ENCODE measurements at regions not wholly inside any gene's neighbourhood (a gene's known extent, or its start where the extent isn't known, plus 50 kb on each side); places are given as distances from the start of the nearest gene placed in this dataset.

DNA sequence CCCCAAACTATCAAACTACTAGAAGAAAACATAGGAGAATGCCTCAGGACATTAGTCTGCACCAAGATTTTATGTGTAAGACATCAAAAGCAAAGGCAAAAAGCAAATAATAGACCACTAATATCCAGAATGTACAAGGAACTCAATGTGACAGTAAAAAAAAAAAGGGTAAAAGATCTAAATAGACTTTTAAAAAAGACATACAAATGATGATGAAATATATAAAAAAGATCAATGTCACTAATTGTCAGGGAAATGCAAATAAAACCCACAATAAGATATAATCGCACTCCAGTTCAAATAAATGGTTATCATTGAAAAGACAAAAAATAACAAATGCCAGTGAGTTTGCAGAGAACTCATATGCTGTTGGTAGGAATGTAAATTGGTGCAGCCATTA, 118.3 kb upstream of the DUSP22 start:
- ChIA-PET POLR2A (ENCODE audit: unreplicated experiment) (no interaction called here), CTCF (no interaction called here)
- H3F3A ChIP-seq (ENCODE audit: low read length, unreplicated experiment), result no peaks in the 10 kb centered on the region
- H3K4me2 ChIP-seq (ENCODE audit: low read length), result no peak overlapping the region
- no peaks in the 10 kb centered on the region for H3K9me2 ChIP-seq (replicated peaks; ENCODE audit: low read length)
- H4K20me1 ChIP-seq (ENCODE audit: low read length), result no peaks in the 10 kb centered on the region
- H3K9ac ChIP-seq (ENCODE audit: low read length), result no peak overlapping the region
- intact Hi-C loops (cut with micrococcal nuclease), result no loop called here
- no peaks in the 10 kb centered on the region for H3K36me3 ChIP-seq (ENCODE audit: low read depth, low read length)
- peaks cover 7% of the 10 kb centered on the region; the same call in 1 of the 2 replicates for H3K27me3 ChIP-seq (ENCODE audit: low read length)
- ATAC-seq (no peak), DNase-seq (no peak)
- no peak overlapping the region for H2AFZ ChIP-seq (ENCODE audit: low read length)
- BruUV-seq (replicated peaks), result no TSS peak
- no peak overlapping the region for H3K27ac ChIP-seq (ENCODE audit: low read length)
- H3K4me1 ChIP-seq (ENCODE audit: insufficient read depth, low read length), result no peaks in the 10 kb centered on the region
- H3K9me3 ChIP-seq (ENCODE audit: low read length), result no peaks in the 10 kb centered on the region
- H3K79me2 ChIP-seq (ENCODE audit: low read length), result no peaks in the 10 kb centered on the region
- no peak overlapping the region for H3K4me3 ChIP-seq (ENCODE audit: low read length)
- no peak for TF ChIP-seq EZH2phosphoT487 (IDR thresholded peaks at IDR 0.05; ENCODE audit: borderline replicate concordance, low read length)
- TF ChIP-seq, protein P1, sequence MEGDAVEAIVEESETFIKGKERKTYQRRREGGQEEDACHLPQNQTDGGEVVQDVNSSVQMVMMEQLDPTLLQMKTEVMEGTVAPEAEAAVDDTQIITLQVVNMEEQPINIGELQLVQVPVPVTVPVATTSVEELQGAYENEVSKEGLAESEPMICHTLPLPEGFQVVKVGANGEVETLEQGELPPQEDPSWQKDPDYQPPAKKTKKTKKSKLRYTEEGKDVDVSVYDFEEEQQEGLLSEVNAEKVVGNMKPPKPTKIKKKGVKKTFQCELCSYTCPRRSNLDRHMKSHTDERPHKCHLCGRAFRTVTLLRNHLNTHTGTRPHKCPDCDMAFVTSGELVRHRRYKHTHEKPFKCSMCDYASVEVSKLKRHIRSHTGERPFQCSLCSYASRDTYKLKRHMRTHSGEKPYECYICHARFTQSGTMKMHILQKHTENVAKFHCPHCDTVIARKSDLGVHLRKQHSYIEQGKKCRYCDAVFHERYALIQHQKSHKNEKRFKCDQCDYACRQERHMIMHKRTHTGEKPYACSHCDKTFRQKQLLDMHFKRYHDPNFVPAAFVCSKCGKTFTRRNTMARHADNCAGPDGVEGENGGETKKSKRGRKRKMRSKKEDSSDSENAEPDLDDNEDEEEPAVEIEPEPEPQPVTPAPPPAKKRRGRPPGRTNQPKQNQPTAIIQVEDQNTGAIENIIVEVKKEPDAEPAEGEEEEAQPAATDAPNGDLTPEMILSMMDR (conservative IDR thresholded peaks at IDR 0.05; ENCODE audit: low read depth, low read length), result no peak
- no peak for TF ChIP-seq EZH2 (IDR thresholded peaks at IDR 0.05; ENCODE audit: low read length, unreplicated experiment)

DNA sequence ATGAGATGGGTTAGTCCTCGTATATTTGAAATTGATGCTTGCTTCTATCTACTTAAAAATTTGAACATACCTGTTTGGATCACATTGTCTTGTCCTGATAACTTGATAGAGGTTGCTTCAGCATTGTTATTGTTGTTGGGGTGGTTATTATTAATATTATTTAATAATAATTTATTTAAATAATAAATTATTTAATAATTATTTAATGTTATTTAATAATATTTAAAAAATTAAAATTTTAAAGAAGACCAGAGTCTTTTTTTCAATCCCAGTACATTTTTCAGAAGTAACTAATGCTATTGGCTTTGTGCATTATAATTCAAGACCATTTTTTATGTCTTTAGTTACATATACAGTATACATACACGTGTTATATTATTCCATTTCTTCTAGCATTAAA, 116.6 kb upstream of the DUSP22 start:
- no peak for ATAC-seq
- ChIA-PET CTCF (no interaction called here), POLR2A (ENCODE audit: unreplicated experiment) (no interaction called here)
- H3K27ac ChIP-seq (ENCODE audit: low read length), result no peak overlapping the region
- H4K20me1 ChIP-seq (ENCODE audit: low read length), result no peaks in the 10 kb centered on the region
- H3F3A ChIP-seq (ENCODE audit: low read length, unreplicated experiment), result no peaks in the 10 kb centered on the region
- DNase-seq, result no peak
- TF ChIP-seq EZH2phosphoT487 (IDR thresholded peaks at IDR 0.05; ENCODE audit: borderline replicate concordance, low read length), result no peak
- TF ChIP-seq EZH2 (IDR thresholded peaks at IDR 0.05; ENCODE audit: low read length, unreplicated experiment), result no peak
- TF ChIP-seq, protein P1 (conservative IDR thresholded peaks at IDR 0.05; ENCODE audit: low read depth, low read length), result no peak
- no peaks in the 10 kb centered on the region for H3K79me2 ChIP-seq (ENCODE audit: low read length)
- no peaks in the 10 kb centered on the region for H3K9me3 ChIP-seq (ENCODE audit: low read length)
- intact Hi-C loops (cut with micrococcal nuclease), result no loop called here
- H3K9ac ChIP-seq (ENCODE audit: low read length), result no peak overlapping the region
- no peak overlapping the region for H2AFZ ChIP-seq (ENCODE audit: low read length)
- no peaks in the 10 kb centered on the region for H3K4me1 ChIP-seq (ENCODE audit: insufficient read depth, low read length)
- BruUV-seq (replicated peaks), result no TSS peak
- no peak overlapping the region for H3K4me3 ChIP-seq (ENCODE audit: low read length)
- peaks cover 7% of the 10 kb centered on the region; the same call in 1 of the 2 replicates for H3K27me3 ChIP-seq (ENCODE audit: low read length)
- no peak overlapping the region for H3K4me2 ChIP-seq (ENCODE audit: low read length)
- H3K9me2 ChIP-seq (replicated peaks; ENCODE audit: low read length), result no peaks in the 10 kb centered on the region
- no peaks in the 10 kb centered on the region for H3K36me3 ChIP-seq (ENCODE audit: low read depth, low read length)

GRCh38 chr6:176766-177165, 115.5 kb upstream of the DUSP22 start:
- no peak overlapping the region for H2AFZ ChIP-seq (ENCODE audit: low read length)
- CTCF ChIA-PET, result no interaction called here
- peaks cover 14% of the 10 kb centered on the region; the same call in 1 of the 2 replicates for H3K27me3 ChIP-seq (ENCODE audit: low read length)
- intact Hi-C loops (cut with micrococcal nuclease), result no loop called here
- H3K36me3 ChIP-seq (ENCODE audit: low read depth, low read length), result no peaks in the 10 kb centered on the region
- no peaks in the 10 kb centered on the region for H3K79me2 ChIP-seq (ENCODE audit: low read length)
- H3K27ac ChIP-seq (ENCODE audit: low read length), result no peak overlapping the region
- no peaks in the 10 kb centered on the region for H3K4me1 ChIP-seq (ENCODE audit: insufficient read depth, low read length)
- no peaks in the 10 kb centered on the region for H3F3A ChIP-seq (ENCODE audit: low read length, unreplicated experiment)
- H3K9me2 ChIP-seq (replicated peaks; ENCODE audit: low read length), result no peaks in the 10 kb centered on the region
- DNase-seq, result no peak
- no peaks in the 10 kb centered on the region for H4K20me1 ChIP-seq (ENCODE audit: low read length)
- H3K9me3 ChIP-seq (ENCODE audit: low read length), result no peaks in the 10 kb centered on the region
- H3K9ac ChIP-seq (ENCODE audit: low read length), result no peak overlapping the region
- no peak overlapping the region for H3K4me3 ChIP-seq (ENCODE audit: low read length)
- no peak overlapping the region for H3K4me2 ChIP-seq (ENCODE audit: low read length)
- no peak for TF ChIP-seq EZH2 (IDR thresholded peaks at IDR 0.05; ENCODE audit: low read length, unreplicated experiment)
- TF ChIP-seq, protein P1 (conservative IDR thresholded peaks at IDR 0.05; ENCODE audit: low read depth, low read length), result no peak
- TF ChIP-seq EZH2phosphoT487 (IDR thresholded peaks at IDR 0.05; ENCODE audit: borderline replicate concordance, low read length), result no peak
- POLR2A ChIA-PET (ENCODE audit: unreplicated experiment), result no interaction called here
- no TSS peak for BruUV-seq (replicated peaks)
- no peak for ATAC-seq
